MV-4-11 (cell line): ENCODE measurements at regions not wholly inside any gene's neighbourhood (a gene's known extent, or its start where the extent isn't known, plus 50 kb on each side); places are given as distances from the start of the nearest gene placed in this dataset.
"Not testable (repeated sequence)": the region's sequence is repeated elsewhere in the genome, so short reads cannot be mapped to it uniquely, and the experiment has no call there.

ENCODE experiments used
- DNase-seq: peaks from one replicate; lab custom pipeline; 2025; lab: John Stamatoyannopoulos, UW

DNA sequence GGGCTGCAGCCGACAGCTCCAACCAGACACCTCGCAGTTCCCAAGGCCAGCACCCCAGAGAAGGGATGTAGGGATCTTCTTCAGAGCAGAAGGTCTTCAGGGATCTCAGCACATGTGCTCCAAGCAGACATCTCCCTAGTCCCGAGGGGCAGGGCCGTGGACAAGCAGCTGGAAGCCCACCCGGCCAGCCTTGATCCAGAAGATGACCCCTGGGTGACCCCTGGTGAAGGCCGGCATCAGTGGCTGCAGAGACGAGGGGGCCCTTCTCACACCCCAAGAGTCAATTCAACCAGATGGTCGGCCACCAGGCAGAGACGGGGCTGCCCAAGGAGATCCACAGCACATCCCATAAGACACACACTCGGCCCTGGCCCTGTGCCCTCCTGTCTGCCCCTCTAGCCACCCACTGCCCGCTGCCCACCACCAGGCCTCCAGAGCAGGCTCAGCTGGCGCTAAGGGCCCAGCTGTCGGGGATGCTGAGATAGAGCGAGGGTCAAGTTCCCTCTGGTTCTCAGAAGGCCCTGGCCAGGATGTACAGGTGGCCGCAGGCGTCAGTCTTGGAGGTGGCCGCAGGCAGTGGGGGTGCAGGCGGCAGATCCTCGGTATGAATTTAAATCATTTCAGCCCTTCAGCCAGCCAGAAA lies 168.3 kb downstream of the BRD1 start:
- no peak for DNase-seq

DNA sequence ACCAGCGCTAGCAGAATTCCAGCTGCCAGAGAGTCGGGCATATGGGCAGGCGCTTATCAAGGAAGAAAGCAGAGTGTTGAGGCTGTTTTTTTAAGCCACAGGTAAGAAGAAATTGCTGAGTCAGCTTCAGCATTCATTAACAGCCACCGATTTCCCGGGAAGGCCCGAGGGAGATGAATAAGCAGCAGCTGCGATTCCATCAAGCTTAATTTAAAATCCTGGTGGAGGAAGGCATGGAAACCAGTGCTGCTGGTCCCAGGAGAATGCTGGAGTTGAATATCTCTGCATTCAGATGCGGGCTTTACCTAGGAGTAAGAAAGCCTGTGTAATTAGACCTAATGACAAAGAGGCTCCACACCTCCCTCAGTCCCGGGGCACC lies 168.8 kb downstream of the BRD1 start:
- no peak for DNase-seq

DNA sequence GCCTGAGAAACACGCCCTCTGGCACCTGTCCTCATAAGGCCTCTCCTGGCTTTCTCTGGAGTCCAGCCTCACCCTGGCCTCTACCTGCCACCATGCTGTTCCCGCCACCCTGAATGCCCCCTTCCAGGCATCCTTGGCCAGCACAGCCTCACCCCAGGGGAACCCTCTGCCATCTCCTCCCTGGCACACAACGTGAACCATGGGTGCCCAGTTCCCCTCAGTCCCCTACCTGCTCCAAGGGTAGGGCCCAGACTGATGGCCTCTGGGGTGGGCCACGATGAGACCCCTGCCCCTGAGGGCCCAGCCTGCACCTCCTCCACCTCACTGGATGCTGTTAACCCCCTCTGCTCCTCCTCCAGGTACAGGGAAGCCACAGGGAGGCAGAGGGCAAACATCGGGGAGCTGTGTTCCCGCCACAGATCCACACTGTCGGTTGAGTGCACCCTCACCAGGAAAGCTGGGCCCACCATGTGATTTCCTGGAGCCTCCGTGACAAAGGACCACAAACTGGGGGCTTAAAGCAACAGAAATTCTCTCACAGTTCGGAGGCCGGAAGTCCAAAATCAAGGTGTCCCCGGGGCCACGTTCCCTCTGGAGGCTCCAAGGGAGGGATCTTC lies 169.6 kb downstream of the BRD1 start:
- DNase-seq: no peak

DNA sequence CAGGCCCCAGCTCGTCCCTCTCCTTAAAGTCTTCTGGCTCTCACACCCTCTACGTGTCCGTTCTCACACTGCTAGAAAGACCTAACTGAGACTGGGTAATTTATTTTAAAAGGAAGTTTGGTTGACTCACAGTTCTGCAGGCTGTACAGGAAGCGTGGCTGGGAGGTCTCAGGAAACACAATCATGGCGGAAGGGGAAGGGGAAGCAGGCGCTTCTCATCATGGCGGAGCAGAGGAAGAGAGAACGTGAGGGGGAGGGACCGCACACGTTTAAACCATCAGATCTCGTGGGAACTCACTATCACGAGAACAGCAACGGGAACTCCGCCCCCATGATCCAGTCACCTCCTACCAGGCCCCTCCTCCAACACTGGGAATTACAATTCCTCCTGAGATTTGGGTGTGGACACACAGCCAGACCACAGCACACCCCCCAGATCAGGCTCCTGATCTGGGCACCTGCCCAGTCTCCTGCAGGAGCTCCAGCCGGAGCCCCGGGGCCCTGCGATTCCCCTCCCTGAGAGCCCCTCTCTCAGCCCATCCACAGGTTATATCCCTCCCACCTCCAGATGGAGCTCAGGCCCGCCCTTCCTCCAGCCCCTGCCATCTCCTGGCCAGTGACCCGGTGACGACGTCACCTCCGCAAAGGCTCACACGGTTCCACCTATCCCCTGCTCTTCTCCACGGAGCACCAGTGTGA lies 170.2 kb downstream of the BRD1 start:
- DNase-seq: peak; percentile 73

DNA sequence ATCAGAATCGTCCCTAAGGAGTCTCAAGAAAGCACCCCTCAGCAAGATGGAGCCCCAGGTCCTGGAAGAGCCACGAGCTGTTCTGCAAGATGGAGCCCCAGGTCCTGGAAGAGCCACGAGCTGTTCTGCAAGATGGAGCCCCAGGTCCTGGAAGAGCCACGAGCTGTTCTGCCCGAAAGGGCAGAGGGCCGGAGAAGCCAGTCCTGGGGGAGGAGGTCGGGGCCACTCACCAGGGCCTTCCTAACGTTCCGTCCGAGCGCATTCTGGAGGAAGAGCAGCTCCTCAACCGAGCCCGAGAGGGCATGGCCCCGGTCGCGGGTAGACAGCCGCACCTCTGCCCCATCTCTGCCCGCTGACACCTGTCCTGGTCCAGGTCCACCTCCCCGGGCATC lies 170.8 kb downstream of the BRD1 start:
- not testable (repeated sequence) for DNase-seq

DNA sequence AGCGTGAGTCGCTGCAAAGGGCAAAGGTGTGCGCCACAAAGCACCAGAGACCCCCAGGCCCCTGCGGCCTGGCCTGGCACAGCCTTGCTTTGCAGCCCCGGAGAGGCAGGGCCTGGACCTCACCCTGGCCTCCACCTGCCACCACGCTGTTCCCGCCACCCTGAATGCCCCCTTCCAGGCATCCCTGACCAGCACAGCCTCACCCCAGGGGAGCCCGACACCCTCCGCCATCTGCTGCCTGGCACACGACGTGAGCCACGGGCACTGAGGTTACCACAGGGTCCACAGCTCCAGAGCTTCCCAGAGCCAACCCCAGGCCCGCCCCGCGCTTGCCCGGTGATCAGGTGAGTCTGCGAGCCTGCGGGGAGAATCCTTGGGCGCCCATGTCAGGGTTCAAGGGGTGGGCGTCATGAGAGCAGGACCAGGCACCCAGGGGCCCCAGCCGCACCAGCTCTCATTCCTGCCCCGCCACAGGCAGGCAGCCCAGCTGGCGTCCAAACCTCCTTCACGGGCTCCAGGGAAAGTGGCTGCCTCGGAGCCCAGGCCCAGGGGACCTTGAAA lies 171.3 kb downstream of the BRD1 start:
- DNase-seq: no peak

DNA sequence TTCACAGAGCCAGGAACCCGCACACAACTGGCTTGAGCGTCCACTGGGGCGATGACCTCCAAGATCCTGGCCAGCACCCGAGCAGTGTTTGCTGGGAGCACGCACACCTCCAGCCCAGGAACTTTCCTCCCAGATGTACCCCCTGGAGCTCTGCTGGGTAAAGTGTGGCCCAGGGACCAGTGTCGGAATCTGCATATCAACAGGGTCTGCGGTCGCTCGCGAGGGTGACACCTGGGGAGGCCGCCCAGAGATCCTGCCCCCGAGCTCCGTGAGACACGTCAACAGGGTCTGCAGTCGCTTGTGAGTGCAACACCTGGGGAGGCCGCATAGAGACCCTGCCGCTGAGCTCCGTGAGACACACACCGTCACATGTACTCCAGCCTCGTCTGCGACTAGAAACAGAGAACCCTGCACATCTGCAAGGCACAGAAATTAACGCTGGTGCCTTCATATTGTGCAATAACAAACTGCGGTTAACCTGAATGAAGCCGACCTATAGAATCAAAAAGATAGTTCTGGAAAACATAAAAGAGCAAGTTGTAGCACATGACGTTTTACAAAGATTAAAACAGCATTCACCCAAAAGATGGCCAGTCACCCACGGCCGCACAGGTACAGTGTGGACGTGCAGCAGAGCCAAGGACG lies 172.4 kb downstream of the BRD1 start:
- no peak for DNase-seq

DNA sequence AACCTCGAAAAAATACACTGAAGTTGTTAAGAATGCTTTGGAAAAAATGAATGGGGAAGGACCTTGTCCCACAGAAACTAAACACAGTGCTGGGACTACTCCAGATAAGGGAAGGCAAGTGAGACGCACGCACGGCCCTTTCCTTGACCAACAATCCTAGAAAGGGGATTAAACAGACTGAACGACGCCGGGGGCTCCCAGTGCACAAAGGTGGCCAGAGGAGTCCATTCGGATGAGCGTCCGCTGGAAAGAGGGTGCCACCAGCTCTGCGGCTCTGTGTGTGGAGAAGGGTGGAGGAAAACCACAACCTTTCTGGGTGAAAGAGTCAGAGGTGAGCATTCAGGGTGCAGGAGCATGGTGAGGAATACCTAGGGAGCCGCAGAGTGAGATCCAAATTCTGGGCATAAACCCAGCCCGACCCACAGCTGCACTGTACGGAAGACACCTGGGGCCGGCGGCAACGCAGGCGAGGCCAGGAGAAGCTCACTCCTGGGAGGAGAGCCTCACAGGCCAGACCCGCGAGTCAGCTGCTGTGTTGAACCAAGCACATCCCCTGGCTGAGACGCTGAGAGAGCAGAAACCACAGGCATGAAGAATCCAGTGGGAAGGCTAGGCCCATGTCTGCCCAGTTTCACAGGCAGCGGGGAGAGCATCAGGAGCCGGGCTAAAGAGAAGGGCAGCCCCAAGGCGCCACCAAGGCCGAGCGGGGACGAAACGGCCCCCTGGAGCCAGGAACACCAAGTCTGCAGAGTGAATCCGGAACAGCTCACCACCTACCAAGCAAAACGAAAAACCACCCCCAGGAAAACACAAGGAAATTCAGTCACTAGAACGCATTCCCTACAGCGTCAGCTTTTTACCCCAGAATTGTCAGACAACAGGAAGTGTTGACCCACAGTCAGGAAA lies 177.1 kb downstream of the BRD1 start:
- DNase-seq: no peak

DNA sequence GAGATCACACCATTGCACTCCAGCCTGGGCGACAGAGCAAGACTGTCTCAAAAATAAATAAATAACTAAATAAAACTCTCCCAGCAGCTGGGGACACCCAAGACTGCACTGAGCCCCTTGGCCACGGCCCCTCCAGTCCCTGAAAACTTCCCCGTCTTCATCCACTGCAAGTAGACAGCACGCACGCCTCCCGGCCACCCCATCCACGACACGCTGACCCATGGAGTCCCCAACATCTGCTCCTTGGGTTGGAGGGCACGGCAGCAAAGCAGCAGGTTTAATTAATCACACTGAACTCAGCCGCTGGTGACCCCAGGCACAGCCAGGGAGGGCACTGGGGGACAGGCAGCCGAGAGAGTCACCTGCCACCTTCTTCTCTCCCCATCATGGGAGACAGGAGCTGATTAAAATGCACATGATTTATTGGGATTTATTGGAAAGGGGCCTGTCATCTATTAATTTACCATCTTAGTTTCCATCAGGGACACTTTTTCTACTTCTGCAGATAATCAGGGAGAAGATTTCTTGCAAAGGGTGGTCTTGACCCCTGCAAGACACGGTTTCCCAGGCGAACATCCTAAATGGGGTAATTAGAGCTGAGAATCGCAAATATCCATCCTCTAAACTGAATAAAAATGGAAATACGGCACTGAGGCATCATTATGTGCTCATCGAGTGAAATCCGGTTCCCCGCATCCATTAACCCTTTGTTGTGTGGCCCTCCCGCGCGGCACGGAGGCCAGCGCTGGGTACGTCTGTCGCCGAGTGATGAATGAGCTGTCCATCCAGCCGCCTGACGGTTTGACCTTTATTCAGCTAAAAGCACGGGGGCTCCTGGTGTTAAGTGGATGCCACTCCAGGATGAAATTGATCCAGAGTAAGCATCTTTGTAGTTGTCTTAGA lies 178.3 kb downstream of the BRD1 start:
- DNase-seq: no peak

DNA sequence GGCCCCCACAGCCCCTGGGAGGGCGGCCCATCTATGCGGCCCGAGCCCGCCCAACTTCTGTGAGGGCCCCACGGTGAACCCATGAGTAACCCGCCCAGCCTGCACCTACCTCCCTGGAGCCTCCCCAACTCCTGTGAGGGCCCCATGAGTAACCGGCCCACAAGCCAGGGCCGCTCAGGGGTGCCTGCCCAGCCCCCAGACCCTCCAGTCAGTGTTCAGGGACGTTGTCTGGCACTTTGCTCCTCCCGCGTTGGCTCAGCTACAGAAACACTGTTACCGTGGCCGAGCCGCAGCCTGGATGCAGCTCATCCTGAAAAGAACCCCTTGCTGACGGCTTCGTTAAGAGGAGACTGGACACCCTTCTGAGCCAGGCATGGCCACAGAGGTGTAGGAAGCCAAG lies 179.6 kb downstream of the BRD1 start:
- no peak for DNase-seq

DNA sequence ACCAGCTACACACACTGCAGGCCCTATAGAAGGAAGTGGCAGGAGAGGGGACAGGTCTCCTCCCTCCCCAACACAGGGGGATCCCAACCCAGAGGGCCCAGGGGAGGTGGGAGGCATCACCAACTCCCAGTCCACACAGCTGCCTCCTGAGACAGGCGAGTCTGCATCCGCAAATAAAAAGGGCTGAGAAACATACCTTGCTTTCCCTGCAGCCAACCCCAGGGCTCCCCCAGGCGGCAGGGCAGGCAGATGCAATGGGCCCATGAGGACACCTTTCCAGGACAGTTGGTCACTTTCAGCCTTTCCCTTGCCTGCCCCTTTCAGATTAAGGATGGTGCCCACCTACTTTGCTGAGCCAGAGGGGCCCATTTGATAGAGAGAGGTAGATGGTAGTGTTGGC lies 180.0 kb downstream of the BRD1 start:
- DNase-seq: no peak

DNA sequence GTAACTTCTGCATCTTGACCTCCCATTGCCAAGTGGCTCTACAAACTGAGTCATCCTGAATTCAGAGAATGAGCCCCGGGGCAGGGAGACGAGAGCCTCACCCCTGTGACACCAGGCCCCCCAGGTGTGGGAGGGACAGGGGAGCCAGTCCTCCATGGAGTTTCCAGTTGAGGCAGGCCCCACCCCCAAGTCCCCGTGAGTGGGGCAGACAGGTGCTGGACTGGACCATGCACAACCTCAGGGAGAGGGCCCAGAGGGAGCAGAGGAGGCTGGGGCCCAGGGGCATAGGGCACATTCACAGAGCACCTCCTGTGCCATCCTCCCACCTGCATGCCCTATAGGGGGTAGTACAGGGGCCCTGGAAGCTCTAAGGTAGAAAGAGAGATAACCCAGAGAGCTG lies 180.8 kb downstream of the BRD1 start:
- no peak for DNase-seq

DNA sequence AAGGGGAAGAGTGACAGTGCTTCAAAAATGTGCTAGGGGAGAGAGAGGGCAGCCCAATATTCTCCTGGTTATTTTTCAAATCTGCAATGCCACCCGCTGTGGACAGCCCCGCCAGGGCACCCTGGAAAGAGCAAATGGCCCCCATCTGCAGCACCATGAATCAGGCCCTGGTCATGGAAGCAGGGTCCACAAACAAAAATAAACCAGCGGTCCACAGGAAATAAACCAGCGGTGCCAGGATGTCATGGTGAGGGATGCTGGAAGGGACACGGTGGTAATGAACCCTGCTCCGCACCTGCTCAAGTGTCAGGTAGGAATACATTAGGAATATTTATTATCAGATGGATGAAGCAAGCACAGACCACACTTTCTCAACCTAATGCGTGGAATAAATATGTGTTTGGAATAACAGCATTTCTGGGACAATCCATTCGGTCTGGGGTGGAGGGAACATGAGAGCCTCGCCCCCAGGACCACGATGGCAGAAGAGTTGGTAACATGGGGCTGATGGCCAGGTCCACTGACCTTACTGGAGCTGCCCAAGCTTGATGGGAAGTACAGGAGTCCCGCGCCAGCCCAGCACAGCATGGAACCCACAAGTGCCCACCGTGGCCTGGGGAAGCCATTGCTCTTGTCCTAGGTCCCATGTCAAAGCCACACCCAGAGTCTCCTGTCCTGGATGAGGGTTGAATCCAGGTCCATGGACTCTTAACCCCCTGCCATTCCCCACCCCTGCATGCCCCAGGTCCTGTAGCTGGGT lies 181.7 kb downstream of the BRD1 start:
- no peak for DNase-seq

DNA sequence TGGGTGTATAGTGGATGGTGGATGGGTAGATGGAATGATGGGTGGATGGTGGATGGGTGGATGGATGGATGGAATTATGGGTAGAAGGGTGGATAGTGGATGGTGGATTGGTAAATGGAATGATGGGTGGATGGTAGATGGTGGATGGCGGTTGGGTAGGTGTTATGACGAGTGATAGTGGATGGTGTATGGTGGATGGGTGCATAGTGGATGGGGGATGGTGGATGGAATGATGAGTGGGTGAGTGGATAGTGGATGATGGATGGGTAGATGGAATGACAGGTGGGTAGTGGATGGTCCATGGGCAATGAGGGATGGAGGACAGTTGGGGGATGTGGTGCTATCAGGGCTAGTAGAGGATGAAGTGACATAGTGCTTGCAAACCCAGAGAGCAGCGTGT lies 182.4 kb downstream of the BRD1 start:
- DNase-seq: no peak

DNA sequence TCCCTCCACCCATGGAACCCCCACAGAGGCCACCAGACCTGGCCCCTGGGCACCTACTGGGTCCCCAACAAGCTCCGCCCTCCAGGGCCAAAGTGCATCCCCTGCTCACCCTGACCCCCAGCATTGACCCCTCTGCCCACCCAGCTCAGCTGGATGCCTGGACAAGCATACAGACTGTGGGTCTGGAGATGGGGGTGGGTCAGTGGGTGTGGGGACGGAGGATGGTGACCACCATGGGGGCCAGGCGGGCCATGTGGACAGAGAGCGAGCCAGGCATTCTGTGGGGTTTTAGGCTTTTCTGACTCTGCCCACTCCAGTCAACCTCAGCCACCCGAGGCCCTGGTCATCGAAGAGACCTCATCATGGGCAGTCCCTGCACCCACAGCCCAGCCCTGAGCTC lies 183.7 kb downstream of the BRD1 start:
- DNase-seq: no peak

DNA sequence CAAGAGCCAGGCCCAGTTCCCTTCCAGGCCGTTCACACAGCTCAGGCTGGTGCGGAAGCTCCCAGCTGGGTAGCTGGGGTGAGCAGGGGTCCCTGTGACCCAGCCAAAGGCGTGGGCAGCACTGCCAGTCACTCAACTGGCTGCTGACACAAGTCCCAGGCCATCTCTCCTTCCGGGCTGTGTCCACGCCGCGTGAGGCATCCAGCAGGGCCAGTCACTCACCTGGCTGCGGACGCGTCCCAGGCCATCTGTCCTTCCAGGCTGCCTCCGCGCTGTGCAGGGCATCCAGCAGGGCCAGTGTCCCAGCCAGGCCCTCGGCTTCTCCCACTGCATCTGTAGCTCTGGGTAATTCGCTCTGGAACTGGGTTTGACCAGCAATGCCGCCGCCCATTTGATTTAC lies 184.2 kb downstream of the BRD1 start:
- DNase-seq: no peak

DNA sequence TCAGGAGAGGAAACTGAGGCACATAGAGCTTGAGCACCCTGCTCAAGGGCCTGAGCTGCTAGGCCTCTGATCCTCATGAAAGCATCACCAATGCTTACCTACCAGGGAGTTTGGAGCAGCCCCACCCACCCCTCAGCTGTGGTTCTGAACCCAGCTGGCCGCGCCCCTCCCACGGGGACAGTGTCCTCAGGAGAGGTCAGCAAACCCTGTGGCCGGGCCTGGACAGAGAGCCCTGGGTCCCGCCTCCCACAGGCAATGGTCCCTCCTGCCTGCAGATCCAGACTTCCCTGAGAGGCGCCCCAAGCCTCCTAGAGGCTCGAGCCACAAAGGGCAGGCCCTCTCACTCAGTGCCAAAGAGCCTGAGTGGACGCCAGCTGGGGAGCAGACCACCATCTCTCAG lies 184.9 kb downstream of the BRD1 start:
- no peak for DNase-seq

DNA sequence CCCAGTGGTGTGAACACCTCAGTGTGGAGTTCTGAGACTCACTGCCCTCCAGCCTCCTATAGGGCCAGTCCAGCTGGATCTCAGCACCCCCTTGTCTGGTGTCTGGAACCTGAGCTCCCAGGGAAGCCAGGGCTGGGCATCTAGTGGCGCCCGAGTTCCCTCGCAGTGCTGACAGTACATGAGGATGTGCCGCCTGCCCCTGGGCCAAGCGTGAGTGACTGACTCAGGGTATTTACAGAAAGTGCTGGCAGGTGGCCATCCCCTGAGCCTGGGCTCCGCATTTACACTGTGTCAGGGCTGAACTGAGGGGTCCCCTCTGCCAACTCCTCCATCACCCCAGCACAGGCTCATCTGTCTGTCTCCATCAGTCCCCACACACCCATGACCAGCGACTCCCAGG lies 185.3 kb downstream of the BRD1 start:
- no peak for DNase-seq

DNA sequence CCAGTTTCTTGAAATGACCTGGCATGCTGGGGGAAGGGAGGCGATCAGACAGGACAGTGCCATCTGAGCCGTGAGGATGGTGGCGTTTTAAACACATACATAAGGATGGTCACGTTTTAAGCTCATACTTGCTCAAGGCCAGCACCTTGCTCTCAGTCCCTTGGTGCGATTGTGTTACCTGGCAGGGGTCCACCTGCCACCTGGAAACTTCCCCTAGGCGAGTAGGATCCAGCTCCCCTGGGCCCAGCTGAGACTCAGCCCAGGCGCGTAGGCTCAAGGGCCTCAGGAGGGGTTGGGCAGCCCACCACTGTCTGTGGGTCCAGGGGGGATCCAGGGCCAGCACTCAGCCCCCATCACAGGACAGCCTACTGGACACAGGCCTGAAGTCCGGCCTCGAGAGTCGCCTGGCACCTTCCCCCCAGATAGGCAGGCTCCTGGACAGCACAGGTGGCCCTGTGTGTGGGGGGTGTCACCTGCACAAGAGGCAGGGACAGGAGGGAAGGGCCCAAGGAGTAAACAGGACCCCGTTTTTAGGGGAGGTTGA lies 185.8 kb downstream of the BRD1 start:
- DNase-seq: no peak
